Astrocyte of the spinal cord (primary cell): ENCODE measurements at regions not wholly inside any gene's neighbourhood (a gene's known extent, or its start where the extent isn't known, plus 50 kb on each side); places are given as distances from the start of the nearest gene placed in this dataset.

Experiments used
- DNase-seq: peaks from one replicate; pipeline ENCODE4 v3.0.0; 2011; ENCODE audit warnings: low read depth, low spot score
- H3K4me3 ChIP-seq: 2 replicates; pipeline ENCODE4 v1.5.1; 2011; ENCODE audit warnings: low read depth, mild to moderate bottlenecking, low read length, moderate library complexity
- in situ Hi-C: cut with HindIII; loops from 2 replicates; pipeline ENCODE4 v1.10.0; 2017; ENCODE audit warnings: low sequenced_read_pairs
- TF ChIP-seq, protein P1 (sequence below): IDR thresholded peaks from 2 replicates; pipeline ENCODE4 v1.5.1; 2012; ENCODE audit warnings: low read depth, mild to moderate bottlenecking, low read length, inconsistent platforms

DNA sequence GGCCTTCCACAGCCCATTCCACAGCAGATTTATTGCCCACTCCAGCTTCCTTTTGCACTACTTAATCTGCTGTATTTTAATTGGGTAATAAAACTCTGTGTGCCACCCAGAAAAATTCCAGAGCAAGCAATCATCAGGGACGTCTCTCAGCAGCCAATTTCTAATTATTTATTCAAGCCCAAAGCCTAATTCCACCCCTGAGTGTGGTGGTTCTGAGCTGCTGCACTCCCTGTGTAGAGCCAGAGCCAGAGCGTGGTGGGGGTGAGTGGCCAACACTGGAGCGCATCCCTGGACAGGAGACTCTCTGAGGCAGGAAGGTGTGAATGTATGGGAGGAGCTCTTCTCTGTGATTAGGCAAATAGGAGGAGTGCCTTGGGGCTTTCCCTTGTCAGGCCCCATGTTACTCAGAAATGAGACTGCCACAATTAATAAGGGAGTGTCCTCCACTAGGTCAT is 66.1 kb downstream of the CD24 start:
- TF ChIP-seq, protein P1, sequence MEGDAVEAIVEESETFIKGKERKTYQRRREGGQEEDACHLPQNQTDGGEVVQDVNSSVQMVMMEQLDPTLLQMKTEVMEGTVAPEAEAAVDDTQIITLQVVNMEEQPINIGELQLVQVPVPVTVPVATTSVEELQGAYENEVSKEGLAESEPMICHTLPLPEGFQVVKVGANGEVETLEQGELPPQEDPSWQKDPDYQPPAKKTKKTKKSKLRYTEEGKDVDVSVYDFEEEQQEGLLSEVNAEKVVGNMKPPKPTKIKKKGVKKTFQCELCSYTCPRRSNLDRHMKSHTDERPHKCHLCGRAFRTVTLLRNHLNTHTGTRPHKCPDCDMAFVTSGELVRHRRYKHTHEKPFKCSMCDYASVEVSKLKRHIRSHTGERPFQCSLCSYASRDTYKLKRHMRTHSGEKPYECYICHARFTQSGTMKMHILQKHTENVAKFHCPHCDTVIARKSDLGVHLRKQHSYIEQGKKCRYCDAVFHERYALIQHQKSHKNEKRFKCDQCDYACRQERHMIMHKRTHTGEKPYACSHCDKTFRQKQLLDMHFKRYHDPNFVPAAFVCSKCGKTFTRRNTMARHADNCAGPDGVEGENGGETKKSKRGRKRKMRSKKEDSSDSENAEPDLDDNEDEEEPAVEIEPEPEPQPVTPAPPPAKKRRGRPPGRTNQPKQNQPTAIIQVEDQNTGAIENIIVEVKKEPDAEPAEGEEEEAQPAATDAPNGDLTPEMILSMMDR, result no peak
- in situ Hi-C loops, result no loop called here
- no peak overlapping the region for H3K4me3 ChIP-seq
- no peak for DNase-seq

DNA sequence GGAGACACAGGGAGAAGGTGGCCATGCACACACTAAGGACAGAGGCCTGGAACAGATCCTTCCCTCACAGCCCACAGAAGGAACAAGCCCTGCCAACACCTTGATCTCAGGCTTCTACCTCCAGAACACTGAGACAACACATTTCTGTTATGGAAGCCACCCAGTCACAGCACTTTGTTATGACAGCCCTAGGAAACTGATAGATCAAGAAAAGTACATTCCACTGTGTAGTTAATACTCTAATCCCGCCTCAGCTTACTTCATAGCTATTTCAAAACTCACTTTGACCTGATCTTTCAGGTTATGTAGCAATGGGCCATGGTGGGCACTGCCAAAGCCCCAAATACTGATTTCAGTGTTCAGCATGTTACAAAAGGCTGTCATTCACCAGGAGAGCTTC is 66.8 kb downstream of the CD24 start:
- no peak overlapping the region for H3K4me3 ChIP-seq
- DNase-seq, result no peak
- TF ChIP-seq, protein P1, result no peak
- in situ Hi-C loops, result no loop called here

DNA sequence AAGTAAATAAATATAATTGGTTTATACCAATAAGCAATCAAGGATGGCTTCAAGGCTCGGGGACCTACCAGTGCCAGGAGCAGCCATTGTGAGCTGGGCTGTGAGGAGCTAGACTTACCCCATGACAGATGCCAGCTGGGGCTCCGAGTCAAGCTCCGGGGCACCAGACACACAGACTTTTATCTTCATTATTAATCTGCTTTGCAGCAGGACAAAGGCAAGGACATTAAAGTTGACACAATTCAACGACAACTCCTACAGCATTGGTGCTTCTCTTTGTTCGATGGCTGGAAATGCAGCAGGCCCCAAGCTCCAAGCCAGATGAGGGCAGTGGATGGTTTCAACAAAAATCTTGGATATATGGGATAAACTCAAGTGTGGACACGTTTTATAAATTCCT is 68.3 kb downstream of the CD24 start:
- no peak for DNase-seq
- TF ChIP-seq, protein P1, result no peak
- H3K4me3 ChIP-seq, result no peak overlapping the region
- in situ Hi-C loops, result no loop called here

- no peak overlapping the region for H3K4me3 ChIP-seq
- in situ Hi-C loops, result no loop called here
- TF ChIP-seq, protein P1, result no peak
- DNase-seq, result no peak
These were observed 71.2 kb downstream of the CD24 start for GRCh38 chr6:106903299-106903698.

DNA sequence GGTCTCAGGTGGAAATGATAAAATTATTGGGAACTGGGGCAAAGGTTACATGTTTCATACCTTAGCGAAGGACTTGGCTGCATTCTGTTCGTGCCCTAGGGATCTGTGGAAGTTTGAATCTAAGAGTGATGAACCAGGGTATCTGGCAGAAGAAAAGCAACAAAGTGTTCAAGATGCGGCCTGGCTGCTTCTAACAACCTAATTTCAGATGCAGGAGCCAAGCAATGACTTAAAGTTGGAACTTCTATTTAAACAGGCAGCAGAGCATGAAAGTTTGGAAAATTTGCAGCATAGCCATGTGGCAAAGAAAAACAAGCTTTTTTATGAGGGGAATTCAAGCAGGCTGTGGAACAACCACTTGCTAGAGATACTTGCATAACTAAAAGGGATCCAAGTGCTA is 73.5 kb downstream of the CD24 start:
- H3K4me3 ChIP-seq, result no peak overlapping the region
- in situ Hi-C loops, result no loop called here
- TF ChIP-seq, protein P1, result no peak
- DNase-seq, result no peak

DNA sequence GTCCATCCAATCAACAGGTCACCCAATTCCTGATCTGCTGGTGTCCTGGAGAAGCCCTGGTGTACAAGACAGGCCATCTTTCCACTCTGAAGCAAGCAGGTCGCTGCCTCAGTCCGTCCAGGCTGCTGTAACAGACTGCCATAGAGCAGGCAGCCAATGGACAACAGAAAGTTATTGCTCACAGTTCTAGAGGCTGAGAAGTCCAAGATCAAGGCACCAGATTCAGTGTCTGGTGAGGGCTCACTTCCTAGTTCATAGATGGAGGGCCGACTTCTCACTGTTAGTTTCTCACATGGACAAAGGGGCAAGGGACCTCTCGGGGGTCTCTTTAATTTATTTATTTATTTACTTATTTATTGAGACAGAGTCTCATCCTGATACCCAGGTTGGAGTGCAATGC is 74.8 kb downstream of the CD24 start:
- in situ Hi-C loops, result no loop called here
- TF ChIP-seq, protein P1, result no peak
- DNase-seq, result no peak
- no peak overlapping the region for H3K4me3 ChIP-seq

DNA sequence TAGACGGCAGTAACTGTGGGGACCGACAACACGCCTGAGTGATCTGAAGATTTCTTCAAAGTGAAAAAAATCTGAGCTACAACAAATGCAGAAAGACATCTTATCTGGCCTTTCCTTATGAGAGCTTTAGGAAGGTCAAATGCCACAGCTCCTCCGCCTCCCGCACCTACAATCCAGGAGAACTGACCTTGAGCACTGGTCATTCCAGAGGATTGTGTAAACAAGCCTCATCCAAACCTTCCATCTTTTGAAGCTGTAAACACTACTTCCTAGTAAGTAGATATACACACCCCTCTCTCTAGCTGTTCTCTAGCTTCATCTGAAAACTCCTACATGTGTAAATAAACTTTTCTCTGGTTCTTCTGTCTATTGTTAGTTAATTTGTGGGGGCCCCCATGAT is 76.9 kb downstream of the CD24 start:
- TF ChIP-seq, protein P1, result no peak
- no peak overlapping the region for H3K4me3 ChIP-seq
- DNase-seq, result no peak
- in situ Hi-C loops, result no loop called here
